ENCODE measurements at regions not wholly inside any gene's neighbourhood (a gene's known extent, or its start where the extent isn't known, plus 50 kb on each side); places are given as distances from the start of the nearest gene placed in this dataset.

DNA sequence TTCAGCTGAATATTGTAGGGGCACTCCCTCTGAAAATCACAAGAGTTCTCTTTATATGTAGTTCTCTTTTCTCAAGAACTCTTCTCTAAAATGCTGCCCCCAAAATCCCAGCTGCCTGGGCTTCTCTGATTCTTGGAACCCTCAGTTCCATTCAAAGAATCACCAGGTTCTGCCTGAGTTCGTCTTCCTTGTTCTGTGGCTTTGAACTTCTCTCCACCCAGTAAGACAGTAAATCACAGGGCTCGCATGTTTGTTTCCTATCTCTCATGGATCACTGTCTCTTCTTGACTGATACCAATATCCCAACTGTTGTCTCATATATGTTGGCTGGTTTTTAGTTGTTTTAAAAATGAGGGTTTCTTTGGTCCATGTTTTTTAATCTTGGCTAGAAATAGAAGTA is 359.5 kb upstream of the CBLB start:
- no peaks in the 10 kb centered on the region for H3K36me3 ChIP-seq (ENCODE audit: control insufficient read depth, insufficient read depth, low read length)
- no peak overlapping the region for H3K27ac ChIP-seq (ENCODE audit: low read depth, low read length, severe bottlenecking)
- WGBS, 2 experiments (ENCODE audit: insufficient coverage in 2 of 2), result 83 to 89% methylated on average over 1 to 2 of the region's 2 CpGs
- no peaks in the 10 kb centered on the region for H3K9me3 ChIP-seq (ENCODE audit: control insufficient read depth, low read length)
- no peak overlapping the region for H3K4me3 ChIP-seq (ENCODE audit: extremely low read depth, insufficient read depth, low read length, poor library complexity, severe bottlenecking)
- no peaks in the 10 kb centered on the region for H3K4me1 ChIP-seq (ENCODE audit: control insufficient read depth, insufficient read depth, low read length, poor library complexity, severe bottlenecking)

DNA sequence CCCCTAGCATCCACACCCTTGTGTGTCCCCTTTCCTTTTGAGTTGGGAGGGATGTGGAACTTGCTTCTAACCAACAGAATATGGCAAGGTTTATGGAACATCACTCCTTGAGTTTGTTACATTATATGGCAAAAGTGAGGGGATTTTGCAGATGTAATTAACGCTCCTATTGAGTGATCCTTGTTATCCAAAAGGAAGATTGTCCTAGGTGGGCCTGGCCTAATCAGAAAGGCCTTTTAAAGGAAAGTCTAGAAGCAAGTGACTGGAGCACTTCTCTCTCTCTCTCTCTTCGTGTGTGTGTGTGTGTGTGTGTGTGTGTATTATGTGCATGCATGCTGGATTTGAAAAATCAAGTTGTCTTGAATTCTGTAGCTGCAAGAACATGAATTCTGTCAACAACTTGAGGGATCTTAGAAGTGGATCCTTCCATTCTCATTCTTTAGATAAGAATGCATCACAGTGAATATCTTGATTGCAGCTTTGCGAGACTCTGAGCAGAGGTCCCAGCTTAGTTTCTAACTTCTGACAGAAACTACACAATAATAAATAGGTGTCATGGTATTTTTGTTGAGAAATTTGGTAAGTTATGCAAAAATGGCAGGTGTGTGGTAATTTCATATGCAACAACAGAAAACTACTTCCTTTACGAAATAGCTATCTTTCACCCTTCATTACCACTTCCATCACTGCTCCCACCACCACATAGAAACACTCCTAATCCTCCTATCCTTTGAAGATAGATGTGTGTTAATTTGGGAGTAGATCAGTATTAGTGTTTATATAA is 360.9 kb upstream of the CBLB start:
- Histone ChIP-seq H3K4me3 (ENCODE audit: extremely low read depth, insufficient read depth, low read length, poor library complexity, severe bottlenecking) (no peak overlapping the region), H3K9me3 (ENCODE audit: control insufficient read depth, low read length) (no peaks in the 10 kb centered on the region), H3K27ac (ENCODE audit: low read depth, low read length, severe bottlenecking) (no peak overlapping the region), H3K36me3 (ENCODE audit: control insufficient read depth, insufficient read depth, low read length) (no peaks in the 10 kb centered on the region), H3K4me1 (ENCODE audit: control insufficient read depth, insufficient read depth, low read length, poor library complexity, severe bottlenecking) (no peaks in the 10 kb centered on the region)
- WGBS, 2 experiments (ENCODE audit: insufficient coverage in 2 of 2), result 83 to 100% methylated on average over 1 of the region's 4 CpGs

DNA sequence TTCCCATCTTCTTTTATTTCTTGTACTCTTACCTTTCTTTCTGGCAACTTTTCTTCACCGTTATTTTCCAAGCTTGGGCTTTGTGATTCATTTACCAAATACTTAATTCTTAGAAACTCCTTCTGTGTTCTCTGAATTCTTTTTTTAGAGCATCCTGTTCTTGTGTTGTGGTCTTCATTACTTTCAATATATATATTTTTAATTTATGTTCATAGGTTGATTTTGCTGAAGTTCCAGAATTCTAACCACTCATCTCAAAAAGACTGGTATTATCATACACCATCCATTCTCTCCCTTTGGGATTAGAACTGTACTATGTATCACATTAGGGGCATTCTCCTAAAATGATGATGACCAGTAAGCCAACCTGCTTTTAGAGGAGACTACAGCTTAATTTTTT is 362.3 kb upstream of the CBLB start:
- no peak overlapping the region for H3K27ac ChIP-seq (ENCODE audit: low read depth, low read length, severe bottlenecking)
- H3K4me3 ChIP-seq (ENCODE audit: extremely low read depth, insufficient read depth, low read length, poor library complexity, severe bottlenecking), result no peak overlapping the region
- H3K36me3 ChIP-seq (ENCODE audit: control insufficient read depth, insufficient read depth, low read length), result no peaks in the 10 kb centered on the region
- H3K4me1 ChIP-seq (ENCODE audit: control insufficient read depth, insufficient read depth, low read length, poor library complexity, severe bottlenecking), result no peaks in the 10 kb centered on the region
- no CpG with 5 or more reads among the region's 1 CpG for WGBS, 2 experiments (ENCODE audit: insufficient coverage in 2 of 2)
- H3K9me3 ChIP-seq (ENCODE audit: control insufficient read depth, low read length), result no peaks in the 10 kb centered on the region

DNA sequence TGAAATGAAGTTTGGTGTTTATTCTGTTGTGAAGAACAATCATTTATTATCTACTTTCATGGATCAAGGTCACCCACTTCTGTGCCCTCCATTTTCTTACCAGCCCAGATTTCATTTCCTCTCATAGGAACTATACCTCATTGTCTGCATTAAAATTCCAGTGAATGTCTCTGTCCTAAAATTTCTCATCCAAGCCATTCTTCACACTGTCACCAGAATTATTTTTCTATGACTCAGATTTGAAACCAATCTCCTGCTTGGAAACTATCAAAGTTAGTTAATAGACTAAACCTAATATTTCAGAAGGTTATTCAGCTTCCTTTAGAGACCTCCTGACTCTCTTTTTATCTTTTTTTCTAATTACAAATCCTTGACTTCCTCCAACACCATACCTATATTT is 364.1 kb upstream of the CBLB start:
- Histone ChIP-seq H3K36me3 (ENCODE audit: control insufficient read depth, insufficient read depth, low read length) (no peaks in the 10 kb centered on the region), H3K4me1 (ENCODE audit: control insufficient read depth, insufficient read depth, low read length, poor library complexity, severe bottlenecking) (no peaks in the 10 kb centered on the region), H3K27ac (ENCODE audit: low read depth, low read length, severe bottlenecking) (no peak overlapping the region)

DNA sequence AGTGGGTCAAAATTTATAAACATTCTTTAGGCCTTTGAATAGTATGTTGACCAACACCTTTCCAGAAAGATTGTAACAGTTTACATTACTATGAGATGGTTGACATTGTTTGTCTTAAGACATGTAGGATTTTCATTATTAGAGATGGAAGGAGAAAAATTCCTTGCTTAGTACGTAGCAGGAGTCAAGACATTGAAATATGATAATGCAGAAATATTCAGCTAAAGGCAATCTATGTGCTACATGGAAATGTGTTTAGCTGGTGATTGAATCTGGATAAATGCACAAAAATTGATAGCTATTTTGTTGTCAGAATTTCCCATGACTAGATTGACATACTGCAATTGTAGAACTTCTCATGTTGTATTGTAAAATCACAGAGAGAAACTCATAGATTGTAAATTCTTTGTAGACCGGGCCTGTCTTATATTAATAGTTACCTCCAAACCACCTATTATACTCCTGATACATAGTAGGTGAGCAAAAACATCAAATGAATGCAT is 370.4 kb upstream of the CBLB start:
- Histone ChIP-seq H3K4me3 (ENCODE audit: extremely low read depth, insufficient read depth, low read length, poor library complexity, severe bottlenecking) (no peak overlapping the region), H3K4me1 (ENCODE audit: control insufficient read depth, insufficient read depth, low read length, poor library complexity, severe bottlenecking) (no peaks in the 10 kb centered on the region), H3K27ac (ENCODE audit: low read depth, low read length, severe bottlenecking) (no peak overlapping the region), H3K9me3 (ENCODE audit: control insufficient read depth, low read length) (peaks cover 3% of the 10 kb centered on the region), H3K36me3 (ENCODE audit: control insufficient read depth, insufficient read depth, low read length) (no peaks in the 10 kb centered on the region)
- 88 to 91% methylated on average over 1 of the region's 2 CpGs for WGBS, 2 experiments (ENCODE audit: insufficient coverage in 2 of 2)

More for the DNA sequence above, 364.1 kb upstream of the CBLB start:
- no peak overlapping the region for H3K4me3 ChIP-seq (ENCODE audit: extremely low read depth, insufficient read depth, low read length, poor library complexity, severe bottlenecking)
- peaks cover 3% of the 10 kb centered on the region for H3K9me3 ChIP-seq (ENCODE audit: control insufficient read depth, low read length)

DNA sequence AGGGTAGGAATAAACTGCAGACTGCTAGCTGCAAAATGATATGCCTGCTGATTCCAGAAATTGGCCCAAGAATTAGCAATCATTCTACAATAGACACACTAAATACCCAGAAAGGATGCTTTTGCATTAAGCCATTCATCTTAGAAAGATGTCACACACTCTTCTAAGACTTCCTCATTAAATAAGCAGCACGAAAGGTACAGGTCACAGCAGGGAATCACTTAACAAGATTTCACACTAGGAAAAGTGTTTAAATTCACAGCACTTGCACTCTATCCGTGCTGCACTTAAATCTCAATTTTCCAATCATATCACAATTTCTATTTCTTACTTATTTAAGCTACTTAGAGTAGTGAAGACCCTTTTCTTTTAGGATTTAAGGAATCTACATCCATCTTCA is 372.8 kb upstream of the CBLB start:
- H3K4me3 ChIP-seq (ENCODE audit: extremely low read depth, insufficient read depth, low read length, poor library complexity, severe bottlenecking), result no peak overlapping the region
- H3K36me3 ChIP-seq (ENCODE audit: control insufficient read depth, insufficient read depth, low read length), result no peaks in the 10 kb centered on the region
- WGBS, 2 experiments (ENCODE audit: insufficient coverage in 2 of 2), result 38 to 63% methylated on average over 1 of the region's 2 CpGs
- no peaks in the 10 kb centered on the region for H3K4me1 ChIP-seq (ENCODE audit: control insufficient read depth, insufficient read depth, low read length, poor library complexity, severe bottlenecking)
- H3K27ac ChIP-seq (ENCODE audit: low read depth, low read length, severe bottlenecking), result no peak overlapping the region
- no peaks in the 10 kb centered on the region for H3K9me3 ChIP-seq (ENCODE audit: control insufficient read depth, low read length)

DNA sequence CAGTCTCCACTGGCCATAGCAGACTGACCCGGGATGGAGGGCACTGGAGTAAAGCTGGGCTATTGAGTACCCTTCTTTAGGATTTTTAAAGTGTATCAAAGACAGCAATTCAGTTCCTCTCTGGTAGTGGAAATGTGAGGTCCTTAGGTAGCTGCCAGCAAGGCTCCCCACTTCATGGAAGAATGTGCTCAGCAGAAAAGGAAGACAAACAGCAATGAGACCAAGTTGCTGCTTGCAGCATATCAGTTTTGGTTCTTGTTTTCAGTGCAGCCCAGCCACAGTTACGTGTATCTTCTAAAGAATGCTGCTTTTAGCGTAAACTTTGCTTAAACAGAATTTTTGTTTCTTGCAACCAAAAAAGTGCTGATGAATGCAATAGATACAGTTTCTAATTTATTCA is 374.0 kb upstream of the CBLB start:
- H3K4me3 ChIP-seq (ENCODE audit: extremely low read depth, insufficient read depth, low read length, poor library complexity, severe bottlenecking), result no peak overlapping the region
- H3K27ac ChIP-seq (ENCODE audit: low read depth, low read length, severe bottlenecking), result no peak overlapping the region
- WGBS, 2 experiments (ENCODE audit: insufficient coverage in 2 of 2), result 100% methylated on average over 2 of the region's 3 CpGs; no CpG with 5 or more reads in 1 of the 2 experiments
- no peaks in the 10 kb centered on the region for H3K9me3 ChIP-seq (ENCODE audit: control insufficient read depth, low read length)
- H3K4me1 ChIP-seq (ENCODE audit: control insufficient read depth, insufficient read depth, low read length, poor library complexity, severe bottlenecking), result no peaks in the 10 kb centered on the region
- no peaks in the 10 kb centered on the region for H3K36me3 ChIP-seq (ENCODE audit: control insufficient read depth, insufficient read depth, low read length)

DNA sequence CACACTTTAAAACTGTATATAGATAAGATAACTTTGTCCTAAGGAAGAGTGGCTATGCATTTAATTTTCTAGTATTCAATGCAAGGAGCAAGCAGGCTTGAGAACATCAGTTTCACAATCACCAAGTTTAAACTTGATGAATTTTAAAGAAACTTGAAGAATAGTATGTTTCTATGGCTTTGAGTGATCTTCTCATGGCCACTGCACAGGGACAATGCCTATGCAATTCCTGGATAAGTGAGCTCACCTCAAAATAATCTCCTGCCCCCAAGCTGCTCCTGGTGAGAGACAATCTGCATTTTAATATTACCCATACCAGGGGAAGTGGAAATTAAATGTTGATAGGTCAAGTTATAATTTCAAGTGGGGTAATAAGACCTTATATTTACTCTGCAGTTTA is 376.6 kb upstream of the CBLB start:
- H3K4me1 ChIP-seq (ENCODE audit: control insufficient read depth, insufficient read depth, low read length, poor library complexity, severe bottlenecking), result no peaks in the 10 kb centered on the region
- no peaks in the 10 kb centered on the region for H3K9me3 ChIP-seq (ENCODE audit: control insufficient read depth, low read length)
- no peaks in the 10 kb centered on the region for H3K36me3 ChIP-seq (ENCODE audit: control insufficient read depth, insufficient read depth, low read length)
- no peak overlapping the region for H3K4me3 ChIP-seq (ENCODE audit: extremely low read depth, insufficient read depth, low read length, poor library complexity, severe bottlenecking)
- no peak overlapping the region for H3K27ac ChIP-seq (ENCODE audit: low read depth, low read length, severe bottlenecking)

DNA sequence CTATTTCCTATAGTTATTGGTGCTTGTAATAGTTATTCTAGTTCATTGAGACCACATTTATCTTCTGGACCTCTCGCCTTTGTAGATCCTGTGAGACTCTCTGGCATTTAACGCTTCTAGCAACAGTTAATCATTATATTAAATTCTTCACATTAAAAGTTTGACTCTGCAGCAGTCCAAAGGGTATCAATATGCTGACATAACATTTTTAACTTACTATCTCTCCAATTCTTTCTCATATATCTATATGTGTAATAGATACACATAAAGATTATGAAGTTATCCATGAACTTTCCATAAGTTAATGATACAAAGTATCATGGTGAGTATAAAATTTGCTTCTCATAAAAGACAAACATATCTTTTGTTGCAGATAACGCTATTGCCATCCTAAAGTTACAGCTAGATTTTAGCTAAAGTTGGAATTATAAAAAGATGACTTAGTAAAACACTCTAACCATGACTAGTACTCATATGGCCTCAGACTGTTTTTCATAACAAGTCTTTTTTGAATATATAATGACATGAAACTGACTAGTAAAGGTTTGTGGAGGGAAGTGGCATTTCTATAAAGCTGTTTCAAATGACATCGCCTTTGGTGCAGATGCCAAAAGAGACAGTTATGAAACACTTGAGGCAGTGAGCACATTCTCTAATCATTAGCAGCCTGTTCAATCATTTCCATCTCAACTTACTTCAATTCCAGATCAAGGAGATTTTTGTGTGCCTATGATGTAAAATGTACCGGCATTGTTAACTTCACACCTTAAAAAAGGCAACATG is 379.3 kb upstream of the CBLB start:
- 100% methylated on average over 2 of the region's 5 CpGs for WGBS, 2 experiments (ENCODE audit: insufficient coverage in 2 of 2)
- H3K4me3 ChIP-seq (ENCODE audit: extremely low read depth, insufficient read depth, low read length, poor library complexity, severe bottlenecking), result no peak overlapping the region
- no peaks in the 10 kb centered on the region for H3K4me1 ChIP-seq (ENCODE audit: control insufficient read depth, insufficient read depth, low read length, poor library complexity, severe bottlenecking)
- no peaks in the 10 kb centered on the region for H3K36me3 ChIP-seq (ENCODE audit: control insufficient read depth, insufficient read depth, low read length)
- peaks cover 11% of the 10 kb centered on the region for H3K9me3 ChIP-seq (ENCODE audit: control insufficient read depth, low read length)
- no peak overlapping the region for H3K27ac ChIP-seq (ENCODE audit: low read depth, low read length, severe bottlenecking)

DNA sequence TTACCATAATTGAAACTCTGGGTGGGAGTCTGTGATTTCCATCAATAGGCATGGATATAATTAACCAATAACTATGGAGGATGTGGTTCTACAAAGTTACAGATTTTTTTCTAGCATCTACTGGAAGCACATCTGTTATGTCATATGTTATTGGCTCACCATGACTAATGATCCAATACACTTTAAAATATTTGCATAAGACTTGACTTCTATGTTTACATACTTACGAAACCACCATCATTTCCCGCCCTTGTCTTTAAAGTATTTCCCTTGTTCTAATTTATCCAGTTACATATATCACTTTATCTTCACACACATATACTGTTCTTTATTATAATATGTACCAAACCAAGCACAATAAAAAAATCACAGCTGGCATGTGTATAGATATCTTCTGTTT is 380.3 kb upstream of the CBLB start:
- peaks cover 11% of the 10 kb centered on the region for H3K9me3 ChIP-seq (ENCODE audit: control insufficient read depth, low read length)
- no peak overlapping the region for H3K4me3 ChIP-seq (ENCODE audit: extremely low read depth, insufficient read depth, low read length, poor library complexity, severe bottlenecking)
- H3K36me3 ChIP-seq (ENCODE audit: control insufficient read depth, insufficient read depth, low read length), result no peaks in the 10 kb centered on the region
- H3K4me1 ChIP-seq (ENCODE audit: control insufficient read depth, insufficient read depth, low read length, poor library complexity, severe bottlenecking), result no peaks in the 10 kb centered on the region
- WGBS, 2 experiments (ENCODE audit: insufficient coverage in 2 of 2), result 85 to 100% methylated on average over 2 of the region's 2 CpGs
- no peak overlapping the region for H3K27ac ChIP-seq (ENCODE audit: low read depth, low read length, severe bottlenecking)

DNA sequence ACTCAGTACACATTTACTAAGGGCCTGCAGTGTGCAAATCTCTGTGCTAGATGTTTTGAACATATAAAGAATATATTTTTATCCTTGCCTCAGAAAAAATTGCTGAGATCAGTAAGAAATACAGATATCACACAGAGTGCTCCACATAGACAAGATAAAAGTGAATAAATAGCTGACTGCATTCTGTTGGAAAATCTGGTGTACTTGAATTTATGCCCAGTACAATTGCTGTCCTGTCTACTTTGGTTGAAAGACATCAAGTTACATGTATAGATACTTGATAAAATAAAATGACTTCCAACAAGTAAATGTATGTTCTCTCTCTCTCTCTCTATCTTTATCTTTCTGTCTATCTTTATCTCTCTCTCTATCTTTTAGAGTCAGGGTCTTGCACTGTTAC is 381.2 kb upstream of the CBLB start:
- Histone ChIP-seq H3K9me3 (ENCODE audit: control insufficient read depth, low read length) (peaks cover 11% of the 10 kb centered on the region), H3K4me1 (ENCODE audit: control insufficient read depth, insufficient read depth, low read length, poor library complexity, severe bottlenecking) (no peaks in the 10 kb centered on the region), H3K36me3 (ENCODE audit: control insufficient read depth, insufficient read depth, low read length) (no peaks in the 10 kb centered on the region), H3K27ac (ENCODE audit: low read depth, low read length, severe bottlenecking) (no peak overlapping the region), H3K4me3 (ENCODE audit: extremely low read depth, insufficient read depth, low read length, poor library complexity, severe bottlenecking) (no peak overlapping the region)
